SK-N-SH (cell line): ENCODE measurements at regions not wholly inside any gene's neighbourhood (a gene's known extent, or its start where the extent isn't known, plus 50 kb on each side); places are given as distances from the start of the nearest gene placed in this dataset.

Experiments used
- CHD2 ChIP-seq: fragments of 150-350 bp; IDR thresholded peaks from 2 replicates; pipeline ENCODE4 v1.6.1; 2018; ENCODE audit warnings: low read length; ENCODE audit not compliant: partially characterized antibody
- ELF1 ChIP-seq: IDR thresholded peaks from 2 replicates; pipeline ENCODE4 v1.4.0; 2012
- EP300 ChIP-seq, 2 experiments: IDR thresholded peaks; 2 replicates each; pipeline versions ENCODE4 v1.4.0 to v1.6.1; 2012; ENCODE audit warnings: borderline replicate concordance in 1 of 2, low read depth in 1 of 2, low read length in 1 of 2
- EZH2phosphoT487 ChIP-seq: fragments of 200-600 bp; sonication (generic); IDR thresholded peaks from 2 replicates; pipeline ENCODE4 v1.6.1; 2017; ENCODE audit warnings: low read depth, mixed run types, mild to moderate bottlenecking, antibody characterized with exemption, moderate library complexity, borderline replicate concordance
- MEF2A ChIP-seq: IDR thresholded peaks from 2 replicates; pipeline ENCODE4 v1.4.0; 2012; ENCODE audit warnings: low read depth, borderline replicate concordance
- MXI1 ChIP-seq: IDR thresholded peaks from 2 replicates; pipeline ENCODE4 v1.6.1; 2012; ENCODE audit warnings: mild to moderate bottlenecking, low read depth, low read length, improper control_type of control experiment
- POLR2AphosphoS5 ChIP-seq: IDR thresholded peaks from 2 replicates; pipeline ENCODE4 v1.6.1; 2012; ENCODE audit warnings: low read depth, low read length
- RAD21 ChIP-seq: IDR thresholded peaks from 2 replicates; pipeline ENCODE4 v1.6.1; 2012; ENCODE audit warnings: mild to moderate bottlenecking, low read length
- TAF1 ChIP-seq: IDR thresholded peaks from 2 replicates; pipeline ENCODE4 v1.6.1; 2012; ENCODE audit warnings: low read depth, mild to moderate bottlenecking, low read length, moderate library complexity, borderline replicate concordance
- TF ChIP-seq, protein P1 (sequence below): fragments of 200-600 bp; sonication (generic); IDR thresholded peaks from 2 replicates; pipeline ENCODE4 v1.6.1; 2017; ENCODE audit warnings: antibody characterized with exemption, mild to moderate bottlenecking, moderate library complexity
- TF ChIP-seq, protein P2 (sequence below): IDR thresholded peaks from 2 replicates; pipeline ENCODE4 v1.4.0; 2012; ENCODE audit warnings: low read depth, borderline replicate concordance
- TF ChIP-seq, protein P3 (sequence below): fragments of 150-350 bp; IDR thresholded peaks from 2 replicates; pipeline ENCODE4 v1.6.1; 2017; ENCODE audit warnings: antibody characterized with exemption, low read length, low read depth, borderline replicate concordance
- TF ChIP-seq, protein P4 (sequence below): IDR thresholded peaks from 2 replicates; pipeline ENCODE4 v1.4.0; 2012; ENCODE audit warnings: low read depth
- TF ChIP-seq, protein P5 (sequence below): IDR thresholded peaks from 2 replicates; pipeline ENCODE4 v1.6.1; 2012; ENCODE audit warnings: mild to moderate bottlenecking, low read depth, low read length, moderate library complexity

DNA sequence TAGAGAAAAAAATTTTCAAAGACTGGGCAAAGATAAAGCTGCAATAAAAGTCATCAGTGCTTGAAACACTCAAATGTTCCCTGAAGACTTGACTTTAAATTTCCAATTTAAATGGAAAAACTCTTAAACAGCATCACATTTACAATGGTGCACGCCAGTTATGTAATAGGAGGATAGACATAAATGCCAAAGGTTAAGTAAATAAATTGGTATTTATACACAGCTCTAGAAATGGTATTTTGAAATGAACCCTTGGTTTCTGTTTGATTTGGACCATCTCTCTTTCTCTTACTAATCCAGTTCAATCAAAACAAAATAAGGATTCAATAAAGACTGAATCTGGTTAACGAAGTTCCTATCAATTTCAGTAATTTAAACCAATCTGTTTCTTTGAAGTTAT is 272.6 kb downstream of the GPM6A start:
- TF ChIP-seq, protein P1, sequence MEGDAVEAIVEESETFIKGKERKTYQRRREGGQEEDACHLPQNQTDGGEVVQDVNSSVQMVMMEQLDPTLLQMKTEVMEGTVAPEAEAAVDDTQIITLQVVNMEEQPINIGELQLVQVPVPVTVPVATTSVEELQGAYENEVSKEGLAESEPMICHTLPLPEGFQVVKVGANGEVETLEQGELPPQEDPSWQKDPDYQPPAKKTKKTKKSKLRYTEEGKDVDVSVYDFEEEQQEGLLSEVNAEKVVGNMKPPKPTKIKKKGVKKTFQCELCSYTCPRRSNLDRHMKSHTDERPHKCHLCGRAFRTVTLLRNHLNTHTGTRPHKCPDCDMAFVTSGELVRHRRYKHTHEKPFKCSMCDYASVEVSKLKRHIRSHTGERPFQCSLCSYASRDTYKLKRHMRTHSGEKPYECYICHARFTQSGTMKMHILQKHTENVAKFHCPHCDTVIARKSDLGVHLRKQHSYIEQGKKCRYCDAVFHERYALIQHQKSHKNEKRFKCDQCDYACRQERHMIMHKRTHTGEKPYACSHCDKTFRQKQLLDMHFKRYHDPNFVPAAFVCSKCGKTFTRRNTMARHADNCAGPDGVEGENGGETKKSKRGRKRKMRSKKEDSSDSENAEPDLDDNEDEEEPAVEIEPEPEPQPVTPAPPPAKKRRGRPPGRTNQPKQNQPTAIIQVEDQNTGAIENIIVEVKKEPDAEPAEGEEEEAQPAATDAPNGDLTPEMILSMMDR, result no peak
- TF ChIP-seq, protein P2, sequence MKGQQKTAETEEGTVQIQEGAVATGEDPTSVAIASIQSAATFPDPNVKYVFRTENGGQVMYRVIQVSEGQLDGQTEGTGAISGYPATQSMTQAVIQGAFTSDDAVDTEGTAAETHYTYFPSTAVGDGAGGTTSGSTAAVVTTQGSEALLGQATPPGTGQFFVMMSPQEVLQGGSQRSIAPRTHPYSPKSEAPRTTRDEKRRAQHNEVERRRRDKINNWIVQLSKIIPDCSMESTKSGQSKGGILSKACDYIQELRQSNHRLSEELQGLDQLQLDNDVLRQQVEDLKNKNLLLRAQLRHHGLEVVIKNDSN, result no peak
- TF ChIP-seq MXI1, result no peak
- no peak for TF ChIP-seq EZH2phosphoT487
- no peak for TF ChIP-seq RAD21
- no peak for TF ChIP-seq MEF2A
- TF ChIP-seq, protein P3, sequence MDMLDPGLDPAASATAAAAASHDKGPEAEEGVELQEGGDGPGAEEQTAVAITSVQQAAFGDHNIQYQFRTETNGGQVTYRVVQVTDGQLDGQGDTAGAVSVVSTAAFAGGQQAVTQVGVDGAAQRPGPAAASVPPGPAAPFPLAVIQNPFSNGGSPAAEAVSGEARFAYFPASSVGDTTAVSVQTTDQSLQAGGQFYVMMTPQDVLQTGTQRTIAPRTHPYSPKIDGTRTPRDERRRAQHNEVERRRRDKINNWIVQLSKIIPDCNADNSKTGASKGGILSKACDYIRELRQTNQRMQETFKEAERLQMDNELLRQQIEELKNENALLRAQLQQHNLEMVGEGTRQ, result no peak
- TF ChIP-seq TAF1, result no peak
- TF ChIP-seq, protein P4, sequence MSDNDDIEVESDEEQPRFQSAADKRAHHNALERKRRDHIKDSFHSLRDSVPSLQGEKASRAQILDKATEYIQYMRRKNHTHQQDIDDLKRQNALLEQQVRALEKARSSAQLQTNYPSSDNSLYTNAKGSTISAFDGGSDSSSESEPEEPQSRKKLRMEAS, result no peak
- TF ChIP-seq EP300 (IDR thresholded peaks at IDR 0.05; ENCODE audit: borderline replicate concordance in 1 of 2, low read depth in 1 of 2, low read length in 1 of 2), result no peak
- no peak for TF ChIP-seq POLR2AphosphoS5
- no peak for TF ChIP-seq ELF1
- TF ChIP-seq, protein P5, sequence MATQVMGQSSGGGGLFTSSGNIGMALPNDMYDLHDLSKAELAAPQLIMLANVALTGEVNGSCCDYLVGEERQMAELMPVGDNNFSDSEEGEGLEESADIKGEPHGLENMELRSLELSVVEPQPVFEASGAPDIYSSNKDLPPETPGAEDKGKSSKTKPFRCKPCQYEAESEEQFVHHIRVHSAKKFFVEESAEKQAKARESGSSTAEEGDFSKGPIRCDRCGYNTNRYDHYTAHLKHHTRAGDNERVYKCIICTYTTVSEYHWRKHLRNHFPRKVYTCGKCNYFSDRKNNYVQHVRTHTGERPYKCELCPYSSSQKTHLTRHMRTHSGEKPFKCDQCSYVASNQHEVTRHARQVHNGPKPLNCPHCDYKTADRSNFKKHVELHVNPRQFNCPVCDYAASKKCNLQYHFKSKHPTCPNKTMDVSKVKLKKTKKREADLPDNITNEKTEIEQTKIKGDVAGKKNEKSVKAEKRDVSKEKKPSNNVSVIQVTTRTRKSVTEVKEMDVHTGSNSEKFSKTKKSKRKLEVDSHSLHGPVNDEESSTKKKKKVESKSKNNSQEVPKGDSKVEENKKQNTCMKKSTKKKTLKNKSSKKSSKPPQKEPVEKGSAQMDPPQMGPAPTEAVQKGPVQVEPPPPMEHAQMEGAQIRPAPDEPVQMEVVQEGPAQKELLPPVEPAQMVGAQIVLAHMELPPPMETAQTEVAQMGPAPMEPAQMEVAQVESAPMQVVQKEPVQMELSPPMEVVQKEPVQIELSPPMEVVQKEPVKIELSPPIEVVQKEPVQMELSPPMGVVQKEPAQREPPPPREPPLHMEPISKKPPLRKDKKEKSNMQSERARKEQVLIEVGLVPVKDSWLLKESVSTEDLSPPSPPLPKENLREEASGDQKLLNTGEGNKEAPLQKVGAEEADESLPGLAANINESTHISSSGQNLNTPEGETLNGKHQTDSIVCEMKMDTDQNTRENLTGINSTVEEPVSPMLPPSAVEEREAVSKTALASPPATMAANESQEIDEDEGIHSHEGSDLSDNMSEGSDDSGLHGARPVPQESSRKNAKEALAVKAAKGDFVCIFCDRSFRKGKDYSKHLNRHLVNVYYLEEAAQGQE, result no peak
- TF ChIP-seq CHD2, result no peak
